HL-60 (cell line): ENCODE measurements at regions not wholly inside any gene's neighbourhood (a gene's known extent, or its start where the extent isn't known, plus 50 kb on each side); places are given as distances from the start of the nearest gene placed in this dataset.

ENCODE experiments used
- DNase-seq, 2 experiments: peaks; one replicate each; pipeline ENCODE4 v3.0.0-alpha.2; 2010 to 2020; ENCODE audit warnings: low read depth in 1 of 2, low spot score in 1 of 2
- H3K27ac ChIP-seq: fragments of 250-450 bp; sonication (Bioruptor Pico); replicated peaks from 2 replicates; pipeline ENCODE4 v1.5.1; 2020; ENCODE audit warnings: mild to moderate bottlenecking, moderate library complexity
- H3K27me3 ChIP-seq: fragments of 250-450 bp; sonication (Bioruptor Pico); 2 replicates; pipeline ENCODE4 v1.5.1; 2021; ENCODE audit warnings: mild to moderate bottlenecking, moderate library complexity; ENCODE audit not compliant: insufficient read depth, poor library complexity, severe bottlenecking
- H3K4me3 ChIP-seq: replicated peaks from 2 replicates; pipeline ENCODE4 v1.5.1; 2011; ENCODE audit warnings: mild to moderate bottlenecking, control low read depth, low read length; ENCODE audit not compliant: insufficient read depth
- CTCF ChIP-seq: IDR thresholded peaks from one replicate; pipeline ENCODE4 v1.5.1; 2011; ENCODE audit warnings: low read length, control low read depth, inconsistent platforms; ENCODE audit not compliant: insufficient read depth
- GABPA ChIP-seq: IDR thresholded peaks from 2 replicates; pipeline ENCODE4 v1.6.1; 2012; ENCODE audit warnings: low read depth
- POLR2AphosphoS5 ChIP-seq: IDR thresholded peaks from 2 replicates; pipeline ENCODE4 v1.6.1; 2012; ENCODE audit warnings: low read depth
- REST ChIP-seq: IDR thresholded peaks from 2 replicates; pipeline ENCODE4 v1.6.1; 2012; ENCODE audit warnings: low read depth; ENCODE audit not compliant: insufficient replicate concordance
- SPI1 ChIP-seq: IDR thresholded peaks from 2 replicates; pipeline ENCODE4 v1.6.1; 2012; ENCODE audit warnings: low read depth, mild to moderate bottlenecking, borderline replicate concordance

GRCh38 chr15:58235961-58236360 lies 97.8 kb downstream of the AQP9 start:
- no peak for DNase-seq
- Histone ChIP-seq H3K27me3 (no peaks in the 10 kb centered on the region), H3K4me3 (no peak overlapping the region), H3K27ac (no peak overlapping the region)
- TF ChIP-seq GABPA (no peak), CTCF (no peak), SPI1 (no peak)

GRCh38 chr15:58240191-58240932 lies 102.2 kb downstream of the AQP9 start:
- no peak for DNase-seq
- TF ChIP-seq CTCF, result no peak
- no peak for TF ChIP-seq REST
- H3K27ac ChIP-seq, result no peak overlapping the region
- no peaks in the 10 kb centered on the region for H3K27me3 ChIP-seq
- no peak overlapping the region for H3K4me3 ChIP-seq

GRCh38 chr15:58241872-58242271 lies 103.7 kb downstream of the AQP9 start:
- TF ChIP-seq REST (no peak), CTCF (no peak), SPI1 (no peak), GABPA (no peak), POLR2AphosphoS5 (no peak)
- H3K27ac ChIP-seq, result no peak overlapping the region
- no peak overlapping the region for H3K4me3 ChIP-seq
- no peaks in the 10 kb centered on the region for H3K27me3 ChIP-seq
- no peak for DNase-seq

- no peak for DNase-seq
- Histone ChIP-seq H3K27me3 (no peaks in the 10 kb centered on the region), H3K27ac (no peak overlapping the region), H3K4me3 (no peak overlapping the region)
- TF ChIP-seq GABPA (no peak), SPI1 (no peak), REST (no peak), CTCF (no peak), POLR2AphosphoS5 (no peak)
These were observed 104.9 kb downstream of the AQP9 start for GRCh38 chr15:58243070-58243469.
